Smooth muscle cell (in vitro differentiated cells): ENCODE measurements at regions not wholly inside any gene's neighbourhood (a gene's known extent, or its start where the extent isn't known, plus 50 kb on each side); places are given as distances from the start of the nearest gene placed in this dataset.

Source experiments
- DNase-seq: peaks from one replicate; lab custom pipeline; 2025; ENCODE audit not compliant: unreplicated experiment; lab: John Stamatoyannopoulos, UW
- H2AFZ ChIP-seq: fragments of 200-600 bp; sonication (generic); 2 replicates; pipeline ENCODE4 v1.6.0; 2016; ENCODE audit warnings: antibody characterized with exemption, low read depth, mild to moderate bottlenecking
- H3F3A ChIP-seq: fragments of 200-600 bp; sonication (generic); 2 replicates; pipeline ENCODE4 v1.6.0; 2017; ENCODE audit warnings: antibody characterized with exemption, low read depth
- H3K27ac ChIP-seq: fragments of 200-600 bp; sonication (generic); 2 replicates; pipeline ENCODE4 v1.5.1; 2016; ENCODE audit warnings: low read depth, mild to moderate bottlenecking
- H3K27me3 ChIP-seq: fragments of 200-600 bp; sonication (generic); 2 replicates; pipeline ENCODE4 v1.6.1; 2016; ENCODE audit warnings: low read depth, mild to moderate bottlenecking
- H3K36me3 ChIP-seq: fragments of 200-600 bp; sonication (generic); 2 replicates; pipeline ENCODE4 v1.5.1; 2016; ENCODE audit warnings: low read depth
- H3K4me1 ChIP-seq: fragments of 200-600 bp; sonication (generic); 2 replicates; pipeline ENCODE4 v1.5.1; 2016; ENCODE audit warnings: low read depth
- H3K4me2 ChIP-seq: fragments of 200-600 bp; sonication (generic); 2 replicates; pipeline ENCODE4 v1.6.0; 2016; ENCODE audit warnings: mild to moderate bottlenecking
- H3K4me3 ChIP-seq: fragments of 200-600 bp; sonication (generic); 2 replicates; pipeline ENCODE4 v1.5.1; 2016; ENCODE audit warnings: mild to moderate bottlenecking
- H3K79me2 ChIP-seq: fragments of 200-600 bp; sonication (generic); 2 replicates; pipeline ENCODE4 v1.6.0; 2016; ENCODE audit warnings: low read depth, mild to moderate bottlenecking
- H3K9ac ChIP-seq: fragments of 200-600 bp; sonication (generic); 2 replicates; pipeline ENCODE4 v1.6.0; 2016; ENCODE audit warnings: low read depth
- H3K9me3 ChIP-seq: fragments of 200-600 bp; sonication (generic); replicated peaks from 2 replicates; pipeline ENCODE4 v1.5.1; 2016; ENCODE audit warnings: low read depth
- H4K20me1 ChIP-seq: fragments of 200-600 bp; sonication (generic); 2 replicates; pipeline ENCODE4 v1.6.0; 2016; ENCODE audit warnings: low read depth
- WGBS: methylation state at CpG from one replicate; pipeline ENCODE4 v1.1.7; 2016; ENCODE audit warnings: low lambda C conversion rate; 5-methylcytosine and 5-hydroxymethylcytosine counted together
- TF ChIP-seq, protein P1 (sequence below): fragments of 200-600 bp; sonication (generic); IDR thresholded peaks from 2 replicates; pipeline ENCODE4 v1.5.1; 2017; ENCODE audit warnings: borderline replicate concordance, mild to moderate bottlenecking, antibody characterized with exemption; ENCODE audit not compliant: insufficient read depth, poor library complexity, severe bottlenecking

DNA sequence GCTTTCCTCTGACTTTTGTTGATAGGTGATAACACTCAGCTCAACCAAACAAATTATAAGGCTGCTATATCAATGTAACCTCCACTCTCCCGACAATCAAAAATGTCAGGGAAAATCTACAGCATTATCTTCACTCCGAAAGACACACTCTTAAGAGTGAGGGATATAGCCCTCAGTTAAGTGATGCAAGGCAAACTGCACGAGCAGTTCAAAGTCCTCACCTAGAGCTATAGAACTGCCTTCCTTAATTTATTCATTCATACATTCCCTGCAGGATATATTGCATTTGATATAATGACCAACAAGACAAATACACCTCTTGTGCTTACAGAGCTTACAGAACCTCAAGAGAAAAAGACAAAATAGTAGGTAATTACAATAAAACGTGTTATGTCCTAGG, 378.1 kb downstream of the ELAVL2 start:
- Histone ChIP-seq H3K4me2 (no peak overlapping the region), H3K27me3 (no peaks in the 10 kb centered on the region), H3K9me3 (no peaks in the 10 kb centered on the region), H3F3A (no peaks in the 10 kb centered on the region), H3K4me3 (no peak overlapping the region), H3K79me2 (no peaks in the 10 kb centered on the region), H3K4me1 (no peaks in the 10 kb centered on the region), H4K20me1 (no peaks in the 10 kb centered on the region), H3K27ac (no peak overlapping the region), H2AFZ (no peak overlapping the region), H3K36me3 (no peaks in the 10 kb centered on the region), H3K9ac (no peak overlapping the region)
- TF ChIP-seq, protein P1, sequence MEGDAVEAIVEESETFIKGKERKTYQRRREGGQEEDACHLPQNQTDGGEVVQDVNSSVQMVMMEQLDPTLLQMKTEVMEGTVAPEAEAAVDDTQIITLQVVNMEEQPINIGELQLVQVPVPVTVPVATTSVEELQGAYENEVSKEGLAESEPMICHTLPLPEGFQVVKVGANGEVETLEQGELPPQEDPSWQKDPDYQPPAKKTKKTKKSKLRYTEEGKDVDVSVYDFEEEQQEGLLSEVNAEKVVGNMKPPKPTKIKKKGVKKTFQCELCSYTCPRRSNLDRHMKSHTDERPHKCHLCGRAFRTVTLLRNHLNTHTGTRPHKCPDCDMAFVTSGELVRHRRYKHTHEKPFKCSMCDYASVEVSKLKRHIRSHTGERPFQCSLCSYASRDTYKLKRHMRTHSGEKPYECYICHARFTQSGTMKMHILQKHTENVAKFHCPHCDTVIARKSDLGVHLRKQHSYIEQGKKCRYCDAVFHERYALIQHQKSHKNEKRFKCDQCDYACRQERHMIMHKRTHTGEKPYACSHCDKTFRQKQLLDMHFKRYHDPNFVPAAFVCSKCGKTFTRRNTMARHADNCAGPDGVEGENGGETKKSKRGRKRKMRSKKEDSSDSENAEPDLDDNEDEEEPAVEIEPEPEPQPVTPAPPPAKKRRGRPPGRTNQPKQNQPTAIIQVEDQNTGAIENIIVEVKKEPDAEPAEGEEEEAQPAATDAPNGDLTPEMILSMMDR: no peak
- 84% methylated on average over 4 of the region's 4 CpGs for WGBS
- no peak for DNase-seq

DNA sequence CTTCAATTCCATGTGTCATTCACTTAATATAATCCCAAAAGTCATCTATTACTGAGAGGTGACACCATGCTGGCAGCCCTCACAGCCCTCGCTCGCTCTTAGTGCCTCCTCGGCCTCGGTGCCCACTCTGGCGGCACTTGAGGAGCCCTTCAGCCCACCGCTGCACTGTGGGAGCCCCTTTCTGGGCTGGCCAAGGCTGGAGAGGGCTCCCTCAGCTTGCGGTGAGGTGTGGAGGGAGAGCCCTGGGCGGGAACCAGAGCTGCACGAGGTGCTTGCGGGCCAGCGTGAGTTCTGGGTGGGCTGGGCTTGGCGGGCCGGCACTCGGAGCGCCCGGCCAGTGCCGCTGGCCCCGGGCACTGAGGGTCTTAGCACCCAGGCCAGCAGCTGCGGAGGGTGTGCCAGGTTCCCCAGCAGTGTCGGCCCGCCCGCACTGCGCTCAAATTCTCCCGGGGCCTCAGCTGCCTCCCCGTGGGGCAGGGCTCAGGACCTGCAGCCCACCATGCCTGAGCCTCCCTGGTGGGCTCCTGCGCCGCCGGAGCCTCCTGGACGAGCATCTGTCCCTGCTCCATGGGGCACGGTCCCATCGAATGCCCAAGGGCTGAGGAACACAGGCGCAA, 374.1 kb downstream of the ELAVL2 start:
- H3K4me2 ChIP-seq: no peak overlapping the region
- H3K36me3 ChIP-seq: no peaks in the 10 kb centered on the region
- no peak for DNase-seq
- no peak overlapping the region for H3K9ac ChIP-seq
- no peaks in the 10 kb centered on the region for H3K27me3 ChIP-seq
- H3K27ac ChIP-seq: no peak overlapping the region
- no peak overlapping the region for H2AFZ ChIP-seq
- no peak overlapping the region for H3K4me3 ChIP-seq
- 96% methylated on average over 27 of the region's 32 CpGs for WGBS
- TF ChIP-seq, protein P1: no peak
- no peaks in the 10 kb centered on the region for H3F3A ChIP-seq
- H4K20me1 ChIP-seq: no peaks in the 10 kb centered on the region
- H3K4me1 ChIP-seq: no peaks in the 10 kb centered on the region
- no peaks in the 10 kb centered on the region for H3K79me2 ChIP-seq
- no peaks in the 10 kb centered on the region for H3K9me3 ChIP-seq

DNA sequence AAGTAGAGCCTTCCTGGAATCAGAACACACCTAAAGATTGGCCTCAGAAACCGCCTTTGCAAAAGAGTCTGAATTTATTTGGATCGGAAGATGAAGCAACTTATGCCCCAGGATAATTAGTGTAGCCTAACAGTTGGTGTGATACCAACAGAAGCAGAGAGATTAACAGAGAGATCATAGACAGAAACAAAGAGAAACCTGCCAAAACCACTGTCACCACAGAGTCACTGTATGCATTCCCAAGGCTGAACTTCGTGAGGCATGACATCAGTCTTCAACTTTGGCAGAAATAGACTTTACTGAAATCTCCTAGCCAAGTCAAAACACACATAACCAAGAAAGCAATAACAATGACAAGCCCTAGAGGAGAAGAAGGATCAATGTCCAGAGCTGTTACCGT, 361.8 kb downstream of the ELAVL2 start:
- Histone ChIP-seq H3K27me3 (no peaks in the 10 kb centered on the region), H3K4me1 (no peaks in the 10 kb centered on the region), H3K36me3 (no peaks in the 10 kb centered on the region), H3K79me2 (no peaks in the 10 kb centered on the region), H3K4me2 (no peak overlapping the region), H3K9ac (no peak overlapping the region), H3K27ac (no peak overlapping the region), H4K20me1 (no peaks in the 10 kb centered on the region), H3F3A (no peaks in the 10 kb centered on the region), H3K9me3 (no peaks in the 10 kb centered on the region), H3K4me3 (no peak overlapping the region), H2AFZ (no peak overlapping the region)
- TF ChIP-seq, protein P1: no peak
- WGBS: 87% methylated on average over 4 of the region's 4 CpGs
- no peak for DNase-seq

DNA sequence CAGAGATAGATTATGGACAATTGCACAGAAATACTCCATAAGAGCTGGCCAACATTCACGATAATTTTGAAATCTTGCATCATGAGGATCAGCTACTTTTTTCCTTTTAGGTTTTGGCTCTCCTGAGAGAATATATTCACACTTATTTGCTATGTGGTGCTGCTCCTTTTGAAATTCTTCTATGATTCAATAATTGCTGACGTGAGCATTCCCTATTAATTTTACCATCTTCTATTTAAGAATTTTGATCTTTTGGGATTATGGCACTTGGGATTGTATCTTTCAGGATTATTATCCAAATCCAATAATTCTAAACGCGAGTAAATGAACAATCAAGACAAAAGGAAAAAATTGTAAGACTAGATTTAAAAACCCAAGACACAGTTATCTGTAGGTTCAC, 358.8 kb downstream of the ELAVL2 start:
- Histone ChIP-seq H3K36me3 (no peaks in the 10 kb centered on the region), H3K79me2 (no peaks in the 10 kb centered on the region), H3K4me1 (no peaks in the 10 kb centered on the region), H3K9ac (no peak overlapping the region), H3F3A (no peaks in the 10 kb centered on the region), H3K4me3 (no peak overlapping the region), H3K4me2 (no peak overlapping the region), H3K27me3 (no peaks in the 10 kb centered on the region), H3K27ac (no peak overlapping the region), H3K9me3 (no peaks in the 10 kb centered on the region), H2AFZ (no peak overlapping the region), H4K20me1 (no peaks in the 10 kb centered on the region)
- DNase-seq: no peak
- TF ChIP-seq, protein P1: no peak
- 92% methylated on average over 4 of the region's 4 CpGs for WGBS
